HepG2 (cell line): ENCODE measurements at regions not wholly inside any gene's neighbourhood (a gene's known extent, or its start where the extent isn't known, plus 50 kb on each side); places are given as distances from the start of the nearest gene placed in this dataset.

Experiments
- ATAC-seq: fragments of 200-7000 bp; cut with Tn5 transposase; 3 replicates; pipeline ENCODE4 v1.9.1; 2020; ENCODE audit warnings: mild to moderate bottlenecking, moderate library complexity
- BruUV-seq: library from RNA; stranded (reverse); fragments of 400-500 nt; replicated peaks from 2 replicates; lab custom pipeline; 2021; lab: Mats Ljungman, UMichigan
- CTCF ChIA-PET: fragments of 300-600 bp; formaldehyde crosslinking; extraction: SDS; loops from one replicate; lab custom pipeline; 2021; ENCODE audit warnings: low total read pairs, inconsistent platforms, low intra/inter-chr PET ratio; lab: Yijun Ruan, JAX
- POLR2A ChIA-PET: fragments of 350-600 bp; sonication (Branson Sonifier 250); formaldehyde crosslinking; loops from one replicate; lab custom pipeline; 2020; ENCODE audit warnings: antibody characterized with exemption, inconsistent platforms; lab: Yijun Ruan, JAX
- DNase-seq: peaks from one replicate; pipeline ENCODE4 v3.0.0-alpha.2; 2015; ENCODE audit warnings: low spot score
- FAIRE-seq: peaks from 3 replicates; lab custom pipeline; 2011; peaks lifted over from hg19 to GRCh38; lab: Jason Lieb, UNC
- H2AFZ ChIP-seq: one replicate; pipeline ENCODE4 v1.6.1; 2011; ENCODE audit warnings: low read length, inconsistent platforms
- H3K27ac ChIP-seq: fragments of 300-600 bp; 3 replicates; pipeline ENCODE4 v1.8.0; 2011; ENCODE audit warnings: mixed run types, mild to moderate bottlenecking, mixed read lengths, low read length, inconsistent platforms; ENCODE audit not compliant: insufficient read depth; ENCODE audit errors: extremely low read length
- H3K27me3 ChIP-seq, 2 experiments: fragments of 200-600 bp in 1 of 2; 2 replicates in 1 of 2; 3 replicates in 1 of 2; pipeline versions ENCODE4 v1.6.0 to v1.8.0; 2011; ENCODE audit warnings: low read length in 2 of 2, mild to moderate bottlenecking in 2 of 2, moderate library complexity in 2 of 2, inconsistent platforms in 1 of 2; ENCODE audit not compliant: insufficient read depth in 2 of 2, control insufficient read depth in 1 of 2
- H3K36me3 ChIP-seq, 2 experiments: fragments of 200-600 bp in 1 of 2; replicated peaks in 1 of 2; 2 replicates in 1 of 2; 3 replicates in 1 of 2; pipeline versions ENCODE4 v1.5.1 to v1.8.0; 2011; ENCODE audit warnings: low read length in 2 of 2, inconsistent platforms in 1 of 2; ENCODE audit not compliant: insufficient read depth in 2 of 2, control insufficient read depth in 1 of 2
- H3K4me1 ChIP-seq: 2 replicates; pipeline ENCODE4 v1.5.1; 2012; ENCODE audit warnings: low read length, inconsistent platforms; ENCODE audit not compliant: insufficient read depth
- H3K4me2 ChIP-seq: 2 replicates; pipeline ENCODE4 v1.6.0; 2011; ENCODE audit warnings: low read depth, low read length, inconsistent platforms
- H3K4me3 ChIP-seq, 3 experiments: fragments of 200-600 bp in 1 of 3; sonication (generic), shearing (Covaris generic) in 1 of 3; replicated peaks in 1 of 3; 2 replicates each; pipeline ENCODE4 v1.5.1; 2011 to 2016; ENCODE audit warnings: low read length in 3 of 3, inconsistent platforms in 2 of 3, low read depth in 2 of 3, mild to moderate bottlenecking in 2 of 3, control low read depth in 1 of 3, mixed read lengths in 1 of 3; ENCODE audit not compliant: insufficient read depth in 1 of 3
- H3K79me2 ChIP-seq: one replicate; pipeline ENCODE4 v1.6.1; 2011; ENCODE audit warnings: low read length, inconsistent platforms; ENCODE audit not compliant: insufficient read depth
- H3K9ac ChIP-seq: 2 replicates; pipeline ENCODE4 v1.6.0; 2011; ENCODE audit warnings: mild to moderate bottlenecking, low read depth, low read length, inconsistent platforms; ENCODE audit not compliant: insufficient read depth
- H3K9me3 ChIP-seq: 2 replicates; pipeline ENCODE4 v1.5.1; 2012; ENCODE audit warnings: mild to moderate bottlenecking, low read length
- H4K20me1 ChIP-seq: 2 replicates; pipeline ENCODE4 v1.6.0; 2011; ENCODE audit warnings: inconsistent platforms, mild to moderate bottlenecking, low read length, moderate library complexity; ENCODE audit not compliant: insufficient read depth
- CEBPB ChIP-seq: IDR thresholded peaks from 2 replicates; pipeline ENCODE4 v1.6.1; 2011; ENCODE audit warnings: low read depth, low read length, improper control_type of control experiment, borderline replicate concordance
- FOXP1 ChIP-seq, 2 experiments: fragments of 450-650 bp in 1 of 2; IDR thresholded peaks; 2 replicates each; pipeline ENCODE4 v1.6.1; 2017 to 2018; ENCODE audit warnings: antibody characterized with exemption in 1 of 2
- TRAFD1 ChIP-seq: sonication (generic); formaldehyde crosslinking; IDR thresholded peaks from 2 replicates; pipeline ENCODE4 v1.5.1; 2020; ENCODE audit warnings: missing genetic modification reagents, mild to moderate bottlenecking, borderline replicate concordance
- ZNF207 ChIP-seq: fragments of 450-650 bp; IDR thresholded peaks from 2 replicates; pipeline ENCODE4 v1.6.1; 2016; ENCODE audit warnings: antibody characterized with exemption, borderline replicate concordance
- WGBS: methylation state at CpG from one replicate; pipeline ENCODE4 v1.1.6; 2017; ENCODE audit warnings: low lambda C conversion rate; 5-methylcytosine and 5-hydroxymethylcytosine counted together
- in situ Hi-C: cut with HindIII; loops from 2 replicates; pipeline ENCODE4 v1.10.0; 2017; ENCODE audit warnings: low pct_unique_long_range_greater_than_20kb; ENCODE audit not compliant: extremely low pct_ligation_motif_present
- intact Hi-C: fragments of 100-400 bp; cut with micrococcal nuclease; formaldehyde crosslinking; loops from one replicate; pipeline ENCODE4 v1.10.0; 2022; ENCODE audit not compliant: unreplicated experiment

- DNase-seq (no peak), FAIRE-seq (no peak), ATAC-seq (no peak)
- Histone ChIP-seq H4K20me1 (no peaks in the 10 kb centered on the region), H3K9ac (no peak overlapping the region), H2AFZ (no peak overlapping the region), H3K79me2 (no peaks in the 10 kb centered on the region), H3K9me3 (no peaks in the 10 kb centered on the region), H3K27me3 (no peaks in the 10 kb centered on the region), H3K4me3 (no peak overlapping the region), H3K4me1 (no peaks in the 10 kb centered on the region), H3K27ac (no peak overlapping the region), H3K4me2 (no peak overlapping the region), H3K36me3 (no peaks in the 10 kb centered on the region)
- no TSS peak for BruUV-seq
- intact Hi-C loops (no loop called here), in situ Hi-C loops (no loop called here)
- ChIA-PET POLR2A (no interaction called here), CTCF (no interaction called here)
- no peak for TF ChIP-seq FOXP1 (IDR thresholded peaks at IDR 0.05)
- TF ChIP-seq FOXP1 (CRISPR knock-in tag; IDR thresholded peaks at IDR 0.05): no peak
- no peak for TF ChIP-seq TRAFD1
- WGBS: 38% methylated on average over 3 of the region's 3 CpGs
Measured at GRCh38 chr1:209319549-209319948, 264.0 kb upstream of the CAMK1G start.

- Histone ChIP-seq H2AFZ (no peak overlapping the region), H4K20me1 (no peaks in the 10 kb centered on the region), H3K27me3 (no peaks in the 10 kb centered on the region), H3K27ac (no peak overlapping the region), H3K9ac (no peak overlapping the region), H3K4me2 (no peak overlapping the region), H3K4me1 (no peaks in the 10 kb centered on the region), H3K9me3 (no peaks in the 10 kb centered on the region), H3K79me2 (no peaks in the 10 kb centered on the region), H3K4me3 (no peak overlapping the region), H3K36me3 (no peaks in the 10 kb centered on the region)
- ChIA-PET CTCF (no interaction called here), POLR2A (no interaction called here)
- intact Hi-C loops: no loop called here
- FAIRE-seq (no peak), ATAC-seq (no peak), DNase-seq (no peak)
- in situ Hi-C loops: no loop called here
- no TSS peak for BruUV-seq
- 11% methylated on average over 1 of the region's 1 CpG for WGBS
- TF ChIP-seq ZNF207 (no peak), CEBPB (peak; percentile 58)
Measured at GRCh38 chr1:209323743-209324142, 259.8 kb upstream of the CAMK1G start.
